Hepatocyte (in vitro differentiated cells): ENCODE measurements at regions not wholly inside any gene's neighbourhood (a gene's known extent, or its start where the extent isn't known, plus 50 kb on each side); places are given as distances from the start of the nearest gene placed in this dataset.

Experiments used
- DNase-seq: peaks from one replicate; pipeline ENCODE4 v3.0.0-alpha.2; 2016; ENCODE audit warnings: low spot score
- H2AFZ ChIP-seq: fragments of 200-600 bp; sonication (generic); 2 replicates; pipeline ENCODE4 v1.6.0; 2016; ENCODE audit warnings: antibody characterized with exemption, mild to moderate bottlenecking
- H3K27ac ChIP-seq: fragments of 200-600 bp; sonication (generic); 2 replicates; pipeline ENCODE4 v1.5.1; 2016; ENCODE audit warnings: mild to moderate bottlenecking
- H3K27me3 ChIP-seq: fragments of 200-600 bp; sonication (generic); 2 replicates; pipeline ENCODE4 v1.6.1; 2016
- H3K36me3 ChIP-seq: fragments of 200-600 bp; sonication (generic); replicated peaks from 2 replicates; pipeline ENCODE4 v1.5.1; 2016; ENCODE audit warnings: low read depth; ENCODE audit not compliant: insufficient read depth
- H3K4me1 ChIP-seq: fragments of 200-600 bp; sonication (generic); 2 replicates; pipeline ENCODE4 v1.5.1; 2016; ENCODE audit warnings: mild to moderate bottlenecking, moderate library complexity; ENCODE audit not compliant: insufficient read depth
- H3K4me2 ChIP-seq: fragments of 200-600 bp; sonication (generic); 2 replicates; pipeline ENCODE4 v1.6.0; 2016
- H3K4me3 ChIP-seq: fragments of 200-600 bp; sonication (generic); 2 replicates; pipeline ENCODE4 v1.5.1; 2016; ENCODE audit warnings: mild to moderate bottlenecking
- H3K79me2 ChIP-seq: fragments of 200-600 bp; sonication (generic); 2 replicates; pipeline ENCODE4 v1.6.0; 2017; ENCODE audit warnings: mild to moderate bottlenecking
- H3K9me2 ChIP-seq: fragments of 200-600 bp; sonication (generic); replicated peaks from 2 replicates; pipeline ENCODE4 v1.6.0; 2017; ENCODE audit warnings: mild to moderate bottlenecking; ENCODE audit not compliant: insufficient read depth
- H3K9me3 ChIP-seq: fragments of 200-600 bp; sonication (generic); 2 replicates; pipeline ENCODE4 v1.5.1; 2016; ENCODE audit warnings: low read depth, mild to moderate bottlenecking
- H4K20me1 ChIP-seq: fragments of 200-600 bp; sonication (generic); 2 replicates; pipeline ENCODE4 v1.6.0; 2016; ENCODE audit warnings: mild to moderate bottlenecking; ENCODE audit not compliant: insufficient read depth, poor library complexity, severe bottlenecking
- CTCF ChIP-seq: fragments of 200-600 bp; sonication (generic); IDR thresholded peaks from 2 replicates; pipeline ENCODE4 v1.5.1; 2016; ENCODE audit warnings: antibody characterized with exemption, mild to moderate bottlenecking; ENCODE audit not compliant: poor library complexity
- EZH2 ChIP-seq: fragments of 200-600 bp; sonication (generic); IDR thresholded peaks from 2 replicates; pipeline ENCODE4 v1.6.1; 2016; ENCODE audit warnings: antibody characterized with exemption, mild to moderate bottlenecking, borderline replicate concordance
- EZH2phosphoT487 ChIP-seq: fragments of 200-600 bp; sonication (generic); IDR thresholded peaks from one replicate; pipeline ENCODE4 v1.6.1; 2018; ENCODE audit warnings: antibody characterized with exemption, mild to moderate bottlenecking, low read depth, moderate library complexity; ENCODE audit not compliant: unreplicated experiment, severe bottlenecking
- whole genome bisulfite sequencing: methylation state at CpG from one replicate; pipeline ENCODE4 v1.1.6; 2016; ENCODE audit warnings: low lambda C conversion rate; ENCODE audit errors: missing lambda C conversion rate; 5-methylcytosine and 5-hydroxymethylcytosine counted together

- H3K36me3 ChIP-seq: no peaks in the 10 kb centered on the region
Measured at GRCh38 chr4:178242655-178243054, 800.4 kb upstream of the AGA start.

GRCh38 chr4:178244785-178245184, 802.5 kb upstream of the AGA start:
- no peaks in the 10 kb centered on the region for H4K20me1 ChIP-seq
- H3K79me2 ChIP-seq: no peaks in the 10 kb centered on the region
- H3K4me3 ChIP-seq: no peak overlapping the region
- no peak for DNase-seq
- no peak overlapping the region for H2AFZ ChIP-seq
- H3K9me2 ChIP-seq: no peaks in the 10 kb centered on the region
- H3K4me1 ChIP-seq: no peaks in the 10 kb centered on the region
- no peak overlapping the region for H3K27ac ChIP-seq
- H3K27me3 ChIP-seq: no peaks in the 10 kb centered on the region
- H3K36me3 ChIP-seq: no peaks in the 10 kb centered on the region
- no peaks in the 10 kb centered on the region for H3K9me3 ChIP-seq
- no peak overlapping the region for H3K4me2 ChIP-seq
- 89% methylated on average over 1 of the region's 1 CpG for WGBS
- TF ChIP-seq EZH2 (no peak), EZH2phosphoT487 (no peak), CTCF (no peak)

More at GRCh38 chr4:178242655-178243054, 800.4 kb upstream of the AGA start:
- TF ChIP-seq CTCF (no peak), EZH2 (no peak)
- Histone ChIP-seq H2AFZ (no peak overlapping the region), H3K9me3 (no peaks in the 10 kb centered on the region), H4K20me1 (no peaks in the 10 kb centered on the region), H3K9me2 (no peaks in the 10 kb centered on the region), H3K4me1 (no peaks in the 10 kb centered on the region), H3K4me3 (no peak overlapping the region), H3K4me2 (no peak overlapping the region), H3K27ac (no peak overlapping the region), H3K79me2 (no peaks in the 10 kb centered on the region), H3K27me3 (no peaks in the 10 kb centered on the region)
- 89% methylated on average over 6 of the region's 6 CpGs for WGBS
- no peak for DNase-seq

- no peak for TF ChIP-seq EZH2
- no peak for TF ChIP-seq EZH2phosphoT487
- no peak for TF ChIP-seq CTCF
- H2AFZ ChIP-seq: no peak overlapping the region
- no peaks in the 10 kb centered on the region for H3K4me1 ChIP-seq
- no peak overlapping the region for H3K4me2 ChIP-seq
- H3K36me3 ChIP-seq: no peaks in the 10 kb centered on the region
- WGBS: 75% methylated on average over 1 of the region's 1 CpG
- H3K4me3 ChIP-seq: no peak overlapping the region
- H3K27me3 ChIP-seq: no peaks in the 10 kb centered on the region
- no peak overlapping the region for H3K27ac ChIP-seq
- H3K79me2 ChIP-seq: no peaks in the 10 kb centered on the region
- no peaks in the 10 kb centered on the region for H3K9me3 ChIP-seq
- no peak for DNase-seq
- H4K20me1 ChIP-seq: no peaks in the 10 kb centered on the region
- no peaks in the 10 kb centered on the region for H3K9me2 ChIP-seq
Measured at GRCh38 chr4:178255172-178255571, 812.9 kb upstream of the AGA start.

- H2AFZ ChIP-seq: no peak overlapping the region
- TF ChIP-seq EZH2 (no peak), EZH2phosphoT487 (no peak), CTCF (no peak)
- H3K4me2 ChIP-seq: no peak overlapping the region
- no peaks in the 10 kb centered on the region for H3K9me3 ChIP-seq
- no peaks in the 10 kb centered on the region for H3K36me3 ChIP-seq
- no peaks in the 10 kb centered on the region for H4K20me1 ChIP-seq
- H3K9me2 ChIP-seq: no peaks in the 10 kb centered on the region
- no peaks in the 10 kb centered on the region for H3K4me1 ChIP-seq
- WGBS: 95% methylated on average over 2 of the region's 2 CpGs
- no peak overlapping the region for H3K27ac ChIP-seq
- H3K27me3 ChIP-seq: no peaks in the 10 kb centered on the region
- no peak overlapping the region for H3K4me3 ChIP-seq
- no peak for DNase-seq
- no peaks in the 10 kb centered on the region for H3K79me2 ChIP-seq
Measured at GRCh38 chr4:178258603-178259002, 816.4 kb upstream of the AGA start.
